HFFc6 (cell line): ENCODE measurements at regions not wholly inside any gene's neighbourhood (a gene's known extent, or its start where the extent isn't known, plus 50 kb on each side); places are given as distances from the start of the nearest gene placed in this dataset.

Experiments
- DNase-seq: peaks from one replicate; pipeline ENCODE4 v3.0.0-alpha.2; 2018
- H3K27ac Mint-ChIP-seq: 2 replicates; pipeline ENCODE4 v1.8.0; 2020; ENCODE audit warnings: mild to moderate bottlenecking, mixed read lengths
- H3K27me3 Mint-ChIP-seq: 2 replicates; pipeline ENCODE4 v1.8.0; 2021; ENCODE audit warnings: mild to moderate bottlenecking, moderate library complexity, mixed read lengths; ENCODE audit not compliant: insufficient read depth
- H3K36me3 Mint-ChIP-seq: 2 replicates; pipeline ENCODE4 v1.8.0; 2021; ENCODE audit warnings: low read depth, mixed read lengths
- H3K4me1 Mint-ChIP-seq: 2 replicates; pipeline ENCODE4 v1.8.0; 2020; ENCODE audit warnings: low read depth, mixed read lengths
- H3K4me3 Mint-ChIP-seq: 2 replicates; pipeline ENCODE4 v1.8.0; 2020; ENCODE audit warnings: mild to moderate bottlenecking, moderate library complexity, mixed read lengths
- H3K9me3 Mint-ChIP-seq: 2 replicates; pipeline ENCODE4 v1.8.0; 2020; ENCODE audit warnings: mild to moderate bottlenecking, mixed read lengths
- TF ChIP-seq, protein P1 (sequence below): fragments of 200-600 bp; sonication (generic); IDR thresholded peaks from 2 replicates; pipeline ENCODE4 v1.5.0; 2021; ENCODE audit warnings: antibody characterized with exemption, mild to moderate bottlenecking

DNA sequence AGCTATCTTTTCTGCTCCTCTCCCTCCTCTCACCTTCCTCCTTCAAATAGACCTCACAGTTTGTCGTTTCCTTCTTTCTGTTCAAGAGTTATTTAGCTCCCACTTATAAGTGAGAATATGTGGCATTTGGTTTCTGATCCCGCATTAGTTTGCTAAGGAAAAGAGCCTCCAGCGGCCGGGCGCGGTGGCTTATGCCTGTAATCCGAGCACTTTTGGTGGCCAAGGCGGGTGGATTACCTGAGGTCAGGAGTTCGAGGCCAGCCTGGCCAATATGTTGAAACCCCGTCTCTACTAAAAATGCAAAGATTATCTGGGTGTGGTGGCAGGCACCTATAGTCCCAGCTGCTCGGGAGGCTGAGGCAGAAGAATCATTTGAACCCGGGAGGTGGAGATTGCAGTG is 2101.6 kb downstream of the MAT2B start:
- Mint-ChIP-seq H3K4me3 (no peak overlapping the region), H3K4me1 (no peaks in the 10 kb centered on the region), H3K36me3 (no peaks in the 10 kb centered on the region), H3K9me3 (peaks cover 40% of the 10 kb centered on the region), H3K27me3 (no peaks in the 10 kb centered on the region), H3K27ac (no peak overlapping the region)
- TF ChIP-seq, protein P1, sequence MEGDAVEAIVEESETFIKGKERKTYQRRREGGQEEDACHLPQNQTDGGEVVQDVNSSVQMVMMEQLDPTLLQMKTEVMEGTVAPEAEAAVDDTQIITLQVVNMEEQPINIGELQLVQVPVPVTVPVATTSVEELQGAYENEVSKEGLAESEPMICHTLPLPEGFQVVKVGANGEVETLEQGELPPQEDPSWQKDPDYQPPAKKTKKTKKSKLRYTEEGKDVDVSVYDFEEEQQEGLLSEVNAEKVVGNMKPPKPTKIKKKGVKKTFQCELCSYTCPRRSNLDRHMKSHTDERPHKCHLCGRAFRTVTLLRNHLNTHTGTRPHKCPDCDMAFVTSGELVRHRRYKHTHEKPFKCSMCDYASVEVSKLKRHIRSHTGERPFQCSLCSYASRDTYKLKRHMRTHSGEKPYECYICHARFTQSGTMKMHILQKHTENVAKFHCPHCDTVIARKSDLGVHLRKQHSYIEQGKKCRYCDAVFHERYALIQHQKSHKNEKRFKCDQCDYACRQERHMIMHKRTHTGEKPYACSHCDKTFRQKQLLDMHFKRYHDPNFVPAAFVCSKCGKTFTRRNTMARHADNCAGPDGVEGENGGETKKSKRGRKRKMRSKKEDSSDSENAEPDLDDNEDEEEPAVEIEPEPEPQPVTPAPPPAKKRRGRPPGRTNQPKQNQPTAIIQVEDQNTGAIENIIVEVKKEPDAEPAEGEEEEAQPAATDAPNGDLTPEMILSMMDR = no peak
- DNase-seq = no peak

DNA sequence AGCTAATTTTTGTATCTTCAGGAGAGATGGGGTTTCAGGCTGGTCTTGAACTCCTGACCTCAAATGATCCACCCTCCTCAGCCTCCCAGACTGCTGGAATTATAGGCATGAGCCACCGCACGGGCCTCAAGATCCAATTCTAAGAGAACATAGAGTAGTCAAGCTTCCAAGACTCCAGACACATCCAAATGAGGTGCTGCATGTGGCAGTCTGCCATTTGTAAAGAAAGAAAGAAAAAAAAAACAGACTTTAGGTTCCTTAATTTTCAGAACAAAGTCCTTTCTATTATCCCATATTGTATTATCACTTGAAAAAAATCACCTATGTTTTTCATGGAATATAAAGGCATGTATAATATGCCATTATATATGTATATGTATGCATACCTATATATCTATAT is 2104.5 kb downstream of the MAT2B start:
- Mint-ChIP-seq H3K36me3 (no peaks in the 10 kb centered on the region), H3K27me3 (peaks cover 1% of the 10 kb centered on the region; the same call in 1 of the 2 replicates), H3K9me3 (peaks cover 37% of the 10 kb centered on the region), H3K4me1 (no peaks in the 10 kb centered on the region), H3K4me3 (no peak overlapping the region), H3K27ac (no peak overlapping the region)
- TF ChIP-seq, protein P1 = no peak
- DNase-seq = no peak

DNA sequence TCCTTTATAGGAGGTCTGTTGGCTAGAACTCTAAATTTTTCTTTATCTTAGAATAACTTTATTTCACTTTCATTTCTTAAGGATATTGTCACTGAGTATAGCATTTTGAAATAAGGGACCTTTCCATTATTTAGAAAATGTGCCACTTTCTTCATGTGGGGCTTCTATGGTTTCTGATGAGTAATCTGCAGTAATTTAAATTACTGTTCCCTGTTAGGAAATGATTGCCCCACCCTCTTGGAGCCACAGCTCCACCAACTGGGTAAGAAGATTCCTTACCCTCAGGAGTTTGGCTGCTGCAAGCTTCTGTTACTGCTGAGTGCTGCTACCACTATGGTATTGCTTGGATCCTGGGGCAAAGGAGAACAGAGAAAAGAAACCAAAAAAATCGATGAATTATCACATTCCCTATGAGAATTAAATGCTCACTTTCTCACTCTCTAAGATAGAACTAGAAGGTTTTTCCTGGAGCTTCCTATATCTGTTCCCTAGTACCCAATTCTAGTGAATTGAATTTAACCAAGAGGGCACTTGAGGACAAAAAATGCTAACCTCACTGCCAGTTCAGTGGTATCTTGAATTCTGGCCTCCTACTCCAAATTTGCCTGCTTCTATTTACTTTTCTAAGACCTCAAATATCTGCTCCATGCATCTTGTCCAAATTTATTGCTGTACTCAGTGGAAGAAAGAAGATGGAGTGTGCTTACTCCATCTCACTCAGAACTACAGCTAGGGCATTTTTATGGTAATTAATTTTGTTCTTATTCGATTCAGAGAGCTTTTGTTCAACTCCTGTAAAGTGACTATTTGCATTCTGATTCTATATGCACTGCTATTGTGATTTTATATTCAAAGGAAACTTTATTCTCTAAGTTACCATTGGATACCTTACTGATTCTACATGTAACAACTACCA is 2111.3 kb downstream of the MAT2B start:
- Mint-ChIP-seq H3K27me3 (peaks cover 3% of the 10 kb centered on the region; the same call in 1 of the 2 replicates), H3K27ac (no peak overlapping the region), H3K4me1 (no peaks in the 10 kb centered on the region), H3K4me3 (no peak overlapping the region), H3K9me3 (peaks cover 32% of the 10 kb centered on the region), H3K36me3 (no peaks in the 10 kb centered on the region)
- no peak for DNase-seq
- TF ChIP-seq, protein P1 = no peak

DNA sequence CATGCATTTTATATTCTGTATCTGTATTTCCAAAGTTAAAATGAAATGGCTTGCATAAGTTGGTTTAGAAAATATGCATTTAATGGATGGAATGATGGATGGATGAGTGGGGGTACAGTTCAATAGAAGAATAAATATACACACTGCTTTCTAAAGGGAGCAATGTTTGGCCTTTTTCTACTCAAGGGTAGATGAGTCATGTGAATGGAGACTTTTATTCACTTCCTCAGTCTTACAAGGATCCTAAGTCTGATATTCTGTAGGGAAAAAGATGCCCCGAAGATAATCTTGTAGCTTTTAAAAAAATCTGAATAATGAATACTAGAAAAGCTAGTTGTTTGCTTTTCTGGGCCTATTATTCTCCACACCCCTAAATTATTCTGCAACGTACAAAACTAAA is 2112.1 kb downstream of the MAT2B start:
- H3K4me3 Mint-ChIP-seq = no peak overlapping the region
- no peak for DNase-seq
- no peak overlapping the region for H3K27ac Mint-ChIP-seq
- no peaks in the 10 kb centered on the region for H3K4me1 Mint-ChIP-seq
- TF ChIP-seq, protein P1 = no peak
- peaks cover 32% of the 10 kb centered on the region for H3K9me3 Mint-ChIP-seq
- no peaks in the 10 kb centered on the region for H3K36me3 Mint-ChIP-seq
- H3K27me3 Mint-ChIP-seq = peaks cover 3% of the 10 kb centered on the region; the same call in 1 of the 2 replicates

DNA sequence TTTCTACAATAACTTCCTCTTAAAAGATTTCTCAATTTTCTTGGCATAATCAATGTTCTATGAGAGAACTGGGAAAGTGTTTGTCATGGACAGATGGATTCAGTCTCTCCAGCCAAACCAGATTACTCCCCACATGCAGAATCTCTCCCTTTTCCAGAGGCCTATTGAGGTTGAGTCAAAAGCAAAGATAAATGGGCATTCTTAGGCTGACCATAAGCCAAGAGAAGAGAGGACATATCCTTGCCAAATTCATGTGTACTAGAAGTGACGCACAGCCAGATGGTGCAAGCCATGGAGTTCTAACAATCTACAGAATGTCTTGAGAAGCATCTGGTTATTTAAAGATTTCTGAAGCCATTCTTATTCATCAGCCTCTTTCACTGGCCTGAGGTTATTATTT is 2115.0 kb downstream of the MAT2B start:
- no peak for DNase-seq
- Mint-ChIP-seq H3K4me1 (no peaks in the 10 kb centered on the region), H3K27ac (no peak overlapping the region), H3K27me3 (no peaks in the 10 kb centered on the region), H3K9me3 (peaks cover 14% of the 10 kb centered on the region), H3K36me3 (no peaks in the 10 kb centered on the region), H3K4me3 (no peak overlapping the region)
- TF ChIP-seq, protein P1 = no peak
